ENCODE measurements at regions not wholly inside any gene's neighbourhood (a gene's known extent, or its start where the extent isn't known, plus 50 kb on each side); places are given as distances from the start of the nearest gene placed in this dataset.

DNA sequence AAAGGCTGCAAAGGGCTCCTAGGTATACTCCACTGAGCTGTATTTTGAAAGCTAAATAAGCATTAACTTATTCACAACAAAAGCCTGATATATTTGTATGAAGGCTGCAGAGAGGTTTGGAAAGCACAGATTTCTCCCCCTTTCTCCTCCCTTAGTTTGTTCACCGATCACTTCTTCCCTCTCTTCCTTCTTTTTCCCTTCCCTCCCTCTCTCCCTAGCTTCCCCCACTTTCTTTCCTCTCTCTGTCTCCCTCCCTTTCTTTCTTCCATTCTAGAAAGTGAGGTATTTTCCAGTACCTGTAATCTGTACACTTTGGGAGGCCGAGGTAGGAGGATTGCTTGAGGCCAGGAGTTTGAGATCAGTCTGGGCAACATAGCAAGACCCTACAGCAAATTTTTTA lies 62.1 kb downstream of the HHEX start:
- Histone ChIP-seq H3K79me2 (ENCODE audit: control insufficient read depth, insufficient read depth, low read length, poor library complexity) (no peaks in the 10 kb centered on the region), H4K8ac (ENCODE audit: low read depth, low read length) (no peak overlapping the region), H3K4me1 (ENCODE audit: control insufficient read depth in 1 of 2, insufficient read depth in 2 of 2, low read length in 2 of 2) (no peaks in the 10 kb centered on the region), H3K9ac (ENCODE audit: low read length) (no peak overlapping the region), H3K4me3 (ENCODE audit: low read depth, low read length) (no peak overlapping the region), H2AFZ (ENCODE audit: insufficient read depth, low read length, poor library complexity) (no peak overlapping the region), H3K4me2 (ENCODE audit: low read length) (no peak overlapping the region), H3K14ac (ENCODE audit: low read length) (no peak overlapping the region), H2BK12ac (ENCODE audit: low read length) (no peak overlapping the region), H3K79me1 (ENCODE audit: low read length) (no peaks in the 10 kb centered on the region), H4K91ac (ENCODE audit: low read depth, low read length) (no peak overlapping the region), H3K36me3 (ENCODE audit: control insufficient read depth in 1 of 2, insufficient read depth in 2 of 2, low read length in 2 of 2) (no peaks in the 10 kb centered on the region), H3K4ac (ENCODE audit: low read depth, low read length) (no peak overlapping the region), H2BK5ac (ENCODE audit: low read depth, low read length, poor library complexity) (no peak overlapping the region), H3K27me3 (ENCODE audit: insufficient read depth, low read length) (no peaks in the 10 kb centered on the region), H3K9me3 (ENCODE audit: insufficient read depth, low read depth, low read length) (no peaks in the 10 kb centered on the region), H3K27ac (ENCODE audit: low read depth, low read length) (no peak overlapping the region), H2AK5ac (ENCODE audit: low read length) (no peak overlapping the region), H3K18ac (ENCODE audit: low read length) (no peak overlapping the region), H4K12ac (ENCODE audit: low read depth, low read length) (no peak overlapping the region), H3K23ac (ENCODE audit: low read length) (no peak overlapping the region), H2BK120ac (ENCODE audit: insufficient read depth, low read length, poor library complexity) (no peak overlapping the region)
- no CpG with 5 or more reads among the region's 2 CpGs for WGBS (ENCODE audit: extremely low coverage, insufficient coverage, insufficient read length)
- DNase-seq, result no peak

DNA sequence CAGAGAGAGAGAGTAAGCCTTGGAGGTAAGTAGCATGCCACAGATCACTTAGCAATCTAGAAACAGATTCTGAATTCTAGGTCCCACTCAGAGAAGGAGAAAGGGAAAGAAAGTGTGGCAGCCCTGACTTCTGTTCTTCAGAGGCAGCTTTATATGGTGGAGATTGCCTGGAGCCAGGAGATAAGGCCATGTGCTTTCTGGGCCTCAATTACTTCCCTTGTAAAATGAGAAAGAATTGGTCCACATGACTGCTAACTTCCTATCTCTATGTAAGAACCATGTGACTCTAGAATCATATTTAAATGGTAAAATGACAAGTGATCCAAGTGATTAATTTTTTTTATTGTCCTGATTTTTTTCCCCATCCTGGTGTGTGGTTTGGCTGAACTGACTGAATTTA lies 64.1 kb downstream of the HHEX start:
- Histone ChIP-seq H4K8ac (ENCODE audit: low read depth, low read length) (no peak overlapping the region), H2AFZ (ENCODE audit: insufficient read depth, low read length, poor library complexity) (no peak overlapping the region), H3K4me1 (ENCODE audit: control insufficient read depth in 1 of 2, insufficient read depth in 2 of 2, low read length in 2 of 2) (no peaks in the 10 kb centered on the region)

DNA sequence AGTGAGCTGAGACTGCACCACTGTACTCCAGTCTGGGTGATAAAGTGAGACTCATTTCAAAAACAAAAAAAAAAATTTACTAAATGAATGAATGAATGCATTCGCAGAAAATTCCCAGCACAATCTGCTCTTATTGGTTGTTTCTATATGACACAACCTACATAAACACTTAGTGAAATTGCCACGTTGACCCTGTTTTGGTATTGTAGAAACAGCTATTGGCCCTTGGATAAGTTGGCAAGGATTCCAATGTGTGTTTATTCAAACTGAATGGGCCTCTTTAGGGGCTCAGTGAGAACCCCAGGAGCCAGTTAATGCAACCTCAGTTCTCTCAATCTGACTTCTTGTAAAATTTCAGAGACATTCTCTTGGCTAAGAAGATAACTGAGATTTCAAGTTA lies 66.0 kb downstream of the HHEX start:
- H3K4ac ChIP-seq (ENCODE audit: low read depth, low read length), result no peak overlapping the region
- H2BK120ac ChIP-seq (ENCODE audit: insufficient read depth, low read length, poor library complexity), result no peak overlapping the region
- H2AK5ac ChIP-seq (ENCODE audit: low read length), result no peak overlapping the region
- H4K91ac ChIP-seq (ENCODE audit: low read depth, low read length), result no peak overlapping the region
- no peak overlapping the region for H3K9ac ChIP-seq (ENCODE audit: low read length)
- no peak overlapping the region for H3K14ac ChIP-seq (ENCODE audit: low read length)
- no peak for DNase-seq
- H2BK12ac ChIP-seq (ENCODE audit: low read length), result no peak overlapping the region
- no peak overlapping the region for H2AFZ ChIP-seq (ENCODE audit: insufficient read depth, low read length, poor library complexity)
- H3K79me2 ChIP-seq (ENCODE audit: control insufficient read depth, insufficient read depth, low read length, poor library complexity), result no peaks in the 10 kb centered on the region
- H3K4me2 ChIP-seq (ENCODE audit: low read length), result no peak overlapping the region
- no peaks in the 10 kb centered on the region for H3K27me3 ChIP-seq (ENCODE audit: insufficient read depth, low read length)
- H3K4me3 ChIP-seq (ENCODE audit: low read depth, low read length), result no peak overlapping the region
- no peaks in the 10 kb centered on the region for H3K79me1 ChIP-seq (ENCODE audit: low read length)
- no peak overlapping the region for H3K23ac ChIP-seq (ENCODE audit: low read length)
- H4K12ac ChIP-seq (ENCODE audit: low read depth, low read length), result no peak overlapping the region
- no peaks in the 10 kb centered on the region for H3K36me3 ChIP-seq (ENCODE audit: control insufficient read depth in 1 of 2, insufficient read depth in 2 of 2, low read length in 2 of 2)
- H3K4me1 ChIP-seq (ENCODE audit: control insufficient read depth in 1 of 2, insufficient read depth in 2 of 2, low read length in 2 of 2), result no peaks in the 10 kb centered on the region
- no CpG with 5 or more reads among the region's 2 CpGs for WGBS (ENCODE audit: extremely low coverage, insufficient coverage, insufficient read length)
- H4K8ac ChIP-seq (ENCODE audit: low read depth, low read length), result no peak overlapping the region
- no peak overlapping the region for H3K27ac ChIP-seq (ENCODE audit: low read depth, low read length)
- H3K18ac ChIP-seq (ENCODE audit: low read length), result no peak overlapping the region
- no peak overlapping the region for H2BK5ac ChIP-seq (ENCODE audit: low read depth, low read length, poor library complexity)
- H3K9me3 ChIP-seq (ENCODE audit: insufficient read depth, low read depth, low read length), result no peaks in the 10 kb centered on the region

More for the DNA sequence above, 64.1 kb downstream of the HHEX start:
- no peak overlapping the region for H2AK5ac ChIP-seq (ENCODE audit: low read length)
- no peaks in the 10 kb centered on the region for H3K36me3 ChIP-seq (ENCODE audit: control insufficient read depth in 1 of 2, insufficient read depth in 2 of 2, low read length in 2 of 2)
- H3K79me2 ChIP-seq (ENCODE audit: control insufficient read depth, insufficient read depth, low read length, poor library complexity), result no peaks in the 10 kb centered on the region
- H3K27ac ChIP-seq (ENCODE audit: low read depth, low read length), result no peak overlapping the region
- DNase-seq, result peak in 1 of 2 donors; percentile 48
- no peaks in the 10 kb centered on the region for H3K79me1 ChIP-seq (ENCODE audit: low read length)
- no peak overlapping the region for H2BK120ac ChIP-seq (ENCODE audit: insufficient read depth, low read length, poor library complexity)
- H3K4ac ChIP-seq (ENCODE audit: low read depth, low read length), result no peak overlapping the region
- H3K14ac ChIP-seq (ENCODE audit: low read length), result no peak overlapping the region
- H2BK12ac ChIP-seq (ENCODE audit: low read length), result no peak overlapping the region
- H4K91ac ChIP-seq (ENCODE audit: low read depth, low read length), result no peak overlapping the region
- no peak overlapping the region for H3K4me3 ChIP-seq (ENCODE audit: low read depth, low read length)
- H4K12ac ChIP-seq (ENCODE audit: low read depth, low read length), result no peak overlapping the region
- H3K23ac ChIP-seq (ENCODE audit: low read length), result no peak overlapping the region
- H3K18ac ChIP-seq (ENCODE audit: low read length), result no peak overlapping the region
- H3K4me2 ChIP-seq (ENCODE audit: low read length), result no peak overlapping the region
- H3K9me3 ChIP-seq (ENCODE audit: insufficient read depth, low read depth, low read length), result no peaks in the 10 kb centered on the region
- H3K9ac ChIP-seq (ENCODE audit: low read length), result no peak overlapping the region
- no peaks in the 10 kb centered on the region for H3K27me3 ChIP-seq (ENCODE audit: insufficient read depth, low read length)
- H2BK5ac ChIP-seq (ENCODE audit: low read depth, low read length, poor library complexity), result no peak overlapping the region

DNA sequence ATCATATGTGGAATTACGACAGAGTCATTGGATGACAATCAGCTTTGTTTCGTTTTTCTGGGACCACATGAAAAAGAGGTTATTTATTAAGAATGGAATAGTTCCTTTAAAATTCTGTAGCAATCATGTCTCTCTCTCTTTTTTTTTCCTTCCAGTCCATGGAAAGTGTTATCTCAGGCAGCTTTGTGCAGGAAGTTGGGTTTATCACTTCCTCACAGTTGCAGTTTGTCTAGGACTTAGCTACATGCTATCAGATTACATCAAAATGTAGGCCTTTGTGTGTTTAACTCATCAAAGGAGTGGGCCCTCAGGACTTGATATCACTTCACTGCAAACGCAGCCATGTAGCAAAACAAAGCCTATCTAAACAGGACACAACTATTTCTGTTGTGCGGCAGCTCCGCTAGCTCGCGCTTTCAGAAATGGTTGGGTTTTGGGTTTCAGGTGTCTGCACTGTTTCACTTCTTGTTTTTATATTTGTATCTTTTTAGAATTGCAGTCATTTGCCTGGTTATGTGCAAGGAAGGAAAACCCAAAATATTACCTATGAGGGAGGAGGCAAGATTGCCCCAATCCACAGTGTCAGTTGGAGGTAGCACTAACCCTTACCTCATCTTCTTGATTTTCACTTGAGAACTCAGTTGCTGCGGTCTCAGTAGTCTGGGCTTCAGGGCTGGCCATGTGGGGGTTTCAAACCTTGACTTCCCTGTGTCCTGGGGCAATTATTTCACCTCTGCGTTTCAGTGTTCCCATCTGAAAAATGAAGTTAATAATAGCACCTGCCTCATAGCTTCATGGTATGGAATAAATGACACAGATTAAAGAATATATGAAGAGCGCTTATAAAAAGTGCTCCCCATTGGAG lies 66.7 kb downstream of the HHEX start:
- H3K14ac ChIP-seq (ENCODE audit: low read length), result no peak overlapping the region
- no peaks in the 10 kb centered on the region for H3K36me3 ChIP-seq (ENCODE audit: control insufficient read depth in 1 of 2, insufficient read depth in 2 of 2, low read length in 2 of 2)
- H4K12ac ChIP-seq (ENCODE audit: low read depth, low read length), result no peak overlapping the region
- no peak overlapping the region for H3K4ac ChIP-seq (ENCODE audit: low read depth, low read length)
- no peak overlapping the region for H2BK120ac ChIP-seq (ENCODE audit: insufficient read depth, low read length, poor library complexity)
- no peak for DNase-seq
- no peaks in the 10 kb centered on the region for H3K9me3 ChIP-seq (ENCODE audit: insufficient read depth, low read depth, low read length)
- no peak overlapping the region for H2BK12ac ChIP-seq (ENCODE audit: low read length)
- H2AFZ ChIP-seq (ENCODE audit: insufficient read depth, low read length, poor library complexity), result no peak overlapping the region
- no peak overlapping the region for H3K27ac ChIP-seq (ENCODE audit: low read depth, low read length)
- no peak overlapping the region for H3K4me3 ChIP-seq (ENCODE audit: low read depth, low read length)
- H2AK5ac ChIP-seq (ENCODE audit: low read length), result no peak overlapping the region
- H3K23ac ChIP-seq (ENCODE audit: low read length), result no peak overlapping the region
- no CpG with 5 or more reads among the region's 10 CpGs for WGBS (ENCODE audit: extremely low coverage, insufficient coverage, insufficient read length)
- no peak overlapping the region for H3K18ac ChIP-seq (ENCODE audit: low read length)
- no peaks in the 10 kb centered on the region for H3K27me3 ChIP-seq (ENCODE audit: insufficient read depth, low read length)
- no peak overlapping the region for H4K8ac ChIP-seq (ENCODE audit: low read depth, low read length)
- no peak overlapping the region for H2BK5ac ChIP-seq (ENCODE audit: low read depth, low read length, poor library complexity)
- H3K79me2 ChIP-seq (ENCODE audit: control insufficient read depth, insufficient read depth, low read length, poor library complexity), result no peaks in the 10 kb centered on the region
- H4K91ac ChIP-seq (ENCODE audit: low read depth, low read length), result no peak overlapping the region
- no peak overlapping the region for H3K4me2 ChIP-seq (ENCODE audit: low read length)
- H3K4me1 ChIP-seq (ENCODE audit: control insufficient read depth in 1 of 2, insufficient read depth in 2 of 2, low read length in 2 of 2), result no peaks in the 10 kb centered on the region
- no peak overlapping the region for H3K9ac ChIP-seq (ENCODE audit: low read length)
- no peaks in the 10 kb centered on the region for H3K79me1 ChIP-seq (ENCODE audit: low read length)

Data from trophoblast cell (in vitro differentiated cells and primary cell).